GM23338 (cell line): ENCODE measurements at regions not wholly inside any gene's neighbourhood (a gene's known extent, or its start where the extent isn't known, plus 50 kb on each side); places are given as distances from the start of the nearest gene placed in this dataset.

Experiments used
- ATAC-seq: fragments of 200-7000 bp; cut with Tn5 transposase; 3 replicates; pipeline ENCODE4 v1.9.1; 2020
- DNase-seq: peaks from one replicate; pipeline ENCODE4 v3.0.0-alpha.2; 2015; ENCODE audit warnings: low spot score
- H2AFZ ChIP-seq: fragments of 200-600 bp; sonication (generic); 2 replicates; pipeline ENCODE4 v1.8.0; 2016; ENCODE audit warnings: antibody characterized with exemption, mild to moderate bottlenecking, moderate library complexity
- H3F3A ChIP-seq: fragments of 200-600 bp; sonication (generic); replicated peaks from 2 replicates; pipeline ENCODE4 v1.8.0; 2017; ENCODE audit warnings: antibody characterized with exemption, mixed run types, low read depth
- H3K27ac ChIP-seq: fragments of 200-600 bp; sonication (generic); 2 replicates; pipeline ENCODE4 v1.6.1; 2016; ENCODE audit warnings: low read depth
- H3K27me3 ChIP-seq: fragments of 200-600 bp; sonication (generic); 2 replicates; pipeline ENCODE4 v1.8.0; 2016; ENCODE audit warnings: mild to moderate bottlenecking, mixed run types, moderate library complexity; ENCODE audit not compliant: insufficient read depth
- H3K36me3 ChIP-seq: fragments of 200-600 bp; sonication (generic); 2 replicates; pipeline ENCODE4 v1.8.0; 2016; ENCODE audit warnings: mild to moderate bottlenecking; ENCODE audit not compliant: insufficient read depth
- H3K4me1 ChIP-seq: fragments of 200-600 bp; sonication (generic); 2 replicates; pipeline ENCODE4 v1.8.0; 2016; ENCODE audit warnings: mild to moderate bottlenecking, moderate library complexity; ENCODE audit not compliant: insufficient read depth
- H3K4me2 ChIP-seq: fragments of 200-600 bp; sonication (generic); 2 replicates; pipeline ENCODE4 v1.7.1; 2017; ENCODE audit warnings: mixed run types
- H3K4me3 ChIP-seq: fragments of 200-600 bp; sonication (generic); 2 replicates; pipeline ENCODE4 v1.6.1; 2016; ENCODE audit warnings: mixed run types
- H3K79me2 ChIP-seq: fragments of 200-600 bp; sonication (generic); replicated peaks from 2 replicates; pipeline ENCODE4 v1.8.0; 2017; ENCODE audit warnings: mild to moderate bottlenecking; ENCODE audit not compliant: insufficient read depth
- H3K9me2 ChIP-seq: fragments of 200-600 bp; sonication (generic); 2 replicates; pipeline ENCODE4 v1.8.0; 2017; ENCODE audit not compliant: insufficient read depth
- H4K20me1 ChIP-seq: fragments of 200-600 bp; sonication (generic); replicated peaks from 2 replicates; pipeline ENCODE4 v1.8.0; 2017; ENCODE audit warnings: mild to moderate bottlenecking; ENCODE audit not compliant: insufficient read depth
- H3K27ac Mint-ChIP-seq: 2 replicates; pipeline ENCODE4 v1.8.0; 2020; ENCODE audit warnings: inconsistent platforms, mild to moderate bottlenecking, moderate library complexity, mixed read lengths
- H3K27me3 Mint-ChIP-seq: 3 replicates; pipeline ENCODE4 v1.8.0; 2022; ENCODE audit warnings: low read depth, mild to moderate bottlenecking, moderate library complexity, mixed read lengths, inconsistent platforms; ENCODE audit not compliant: insufficient read depth, poor library complexity
- H3K36me3 Mint-ChIP-seq: 3 replicates; pipeline ENCODE4 v1.8.0; 2021; ENCODE audit warnings: low read depth, mild to moderate bottlenecking, inconsistent platforms, moderate library complexity, mixed read lengths
- H3K4me1 Mint-ChIP-seq: 3 replicates; pipeline ENCODE4 v1.8.0; 2020; ENCODE audit warnings: mild to moderate bottlenecking, inconsistent platforms, mixed read lengths
- H3K4me3 Mint-ChIP-seq: 3 replicates; pipeline ENCODE4 v1.8.0; 2021; ENCODE audit warnings: moderate library complexity, mild to moderate bottlenecking, inconsistent platforms, mixed read lengths
- H3K9me3 Mint-ChIP-seq: 3 replicates; pipeline ENCODE4 v1.8.0; 2020; ENCODE audit warnings: moderate library complexity, mild to moderate bottlenecking, inconsistent platforms, mixed read lengths
- CREB1 ChIP-seq: fragments of 250-450 bp; sonication (Bioruptor Pico); IDR thresholded peaks from 2 replicates; pipeline ENCODE4 v1.5.0; 2020; ENCODE audit warnings: low read depth, mild to moderate bottlenecking, moderate library complexity
- EZH2 ChIP-seq: fragments of 200-600 bp; sonication (generic); IDR thresholded peaks from one replicate; pipeline ENCODE4 v1.8.0; 2017; ENCODE audit warnings: antibody characterized with exemption, mild to moderate bottlenecking, low read depth; ENCODE audit not compliant: unreplicated experiment
- EZH2phosphoT487 ChIP-seq: fragments of 200-600 bp; sonication (generic); IDR thresholded peaks from one replicate; pipeline ENCODE4 v1.8.1; 2018; ENCODE audit warnings: antibody characterized with exemption; ENCODE audit not compliant: unreplicated experiment
- JUNB ChIP-seq: IDR thresholded peaks from one replicate; pipeline ENCODE4 v1.6.1; 2016; ENCODE audit warnings: antibody characterized with exemption; ENCODE audit not compliant: unreplicated experiment
- NANOG ChIP-seq: IDR thresholded peaks from 2 replicates; pipeline ENCODE4 v1.6.1; 2016; ENCODE audit warnings: antibody characterized with exemption, borderline replicate concordance
- POLR2AphosphoS5 ChIP-seq: IDR thresholded peaks from 2 replicates; pipeline ENCODE4 v1.6.1; 2016; ENCODE audit warnings: antibody characterized with exemption, low read depth
- STAT1 ChIP-seq: IDR thresholded peaks from one replicate; pipeline ENCODE4 v1.6.1; 2016; ENCODE audit warnings: antibody characterized with exemption; ENCODE audit not compliant: unreplicated experiment
- ZNF114 ChIP-seq: fragments of 250-450 bp; sonication (Bioruptor Pico); IDR thresholded peaks from 2 replicates; pipeline ENCODE4 v1.5.0; 2020; ENCODE audit warnings: mild to moderate bottlenecking, moderate library complexity
- ZNF331 ChIP-seq: fragments of 250-450 bp; sonication (Bioruptor Pico); IDR thresholded peaks from 2 replicates; pipeline ENCODE4 v1.5.0; 2020; ENCODE audit warnings: low read depth, mild to moderate bottlenecking, moderate library complexity
- TF ChIP-seq, protein P1 (sequence below): fragments of 250-450 bp; sonication (Bioruptor Pico); IDR thresholded peaks from 2 replicates; pipeline ENCODE4 v1.5.0; 2020; ENCODE audit warnings: mild to moderate bottlenecking, moderate library complexity
- TF ChIP-seq, protein P2 (sequence below): IDR thresholded peaks from 2 replicates; pipeline ENCODE4 v1.6.1; 2016; ENCODE audit warnings: antibody characterized with exemption
- TF ChIP-seq, protein P3 (sequence below), 2 experiments: fragments of 200-600 bp in 1 of 2; sonication (generic) in 1 of 2; conservative IDR thresholded peaks; 2 replicates each; pipeline versions ENCODE4 v1.5.1 to v1.6.1; 2016 to 2017; ENCODE audit warnings: antibody characterized with exemption in 2 of 2, low read depth in 2 of 2, mild to moderate bottlenecking in 2 of 2, moderate library complexity in 1 of 2

DNA sequence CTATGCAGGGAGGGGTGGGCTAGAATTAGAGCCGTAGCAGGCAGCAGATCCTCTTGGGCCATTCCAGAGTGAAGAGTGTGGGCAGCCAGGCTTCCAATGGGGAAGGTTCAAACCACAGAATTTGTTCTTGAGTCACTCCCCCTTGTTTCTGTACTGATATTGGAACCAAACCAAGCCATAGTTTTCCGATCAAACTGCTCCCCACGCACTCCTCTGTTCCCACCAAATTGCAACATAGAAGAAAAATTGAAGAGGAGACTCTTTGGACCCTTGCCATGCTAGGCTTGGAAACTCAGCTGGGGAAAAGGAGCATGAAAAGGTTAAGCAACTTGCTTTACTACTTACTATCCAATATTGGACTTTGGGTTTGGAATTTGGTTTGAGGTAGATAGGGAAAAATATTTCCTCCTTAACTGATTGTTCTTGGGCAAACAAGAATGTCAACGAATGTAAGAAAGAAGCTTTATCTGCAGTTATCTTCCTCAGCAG lies 165.8 kb upstream of the NR3C1 start (continued):
- TF ChIP-seq, protein P1, sequence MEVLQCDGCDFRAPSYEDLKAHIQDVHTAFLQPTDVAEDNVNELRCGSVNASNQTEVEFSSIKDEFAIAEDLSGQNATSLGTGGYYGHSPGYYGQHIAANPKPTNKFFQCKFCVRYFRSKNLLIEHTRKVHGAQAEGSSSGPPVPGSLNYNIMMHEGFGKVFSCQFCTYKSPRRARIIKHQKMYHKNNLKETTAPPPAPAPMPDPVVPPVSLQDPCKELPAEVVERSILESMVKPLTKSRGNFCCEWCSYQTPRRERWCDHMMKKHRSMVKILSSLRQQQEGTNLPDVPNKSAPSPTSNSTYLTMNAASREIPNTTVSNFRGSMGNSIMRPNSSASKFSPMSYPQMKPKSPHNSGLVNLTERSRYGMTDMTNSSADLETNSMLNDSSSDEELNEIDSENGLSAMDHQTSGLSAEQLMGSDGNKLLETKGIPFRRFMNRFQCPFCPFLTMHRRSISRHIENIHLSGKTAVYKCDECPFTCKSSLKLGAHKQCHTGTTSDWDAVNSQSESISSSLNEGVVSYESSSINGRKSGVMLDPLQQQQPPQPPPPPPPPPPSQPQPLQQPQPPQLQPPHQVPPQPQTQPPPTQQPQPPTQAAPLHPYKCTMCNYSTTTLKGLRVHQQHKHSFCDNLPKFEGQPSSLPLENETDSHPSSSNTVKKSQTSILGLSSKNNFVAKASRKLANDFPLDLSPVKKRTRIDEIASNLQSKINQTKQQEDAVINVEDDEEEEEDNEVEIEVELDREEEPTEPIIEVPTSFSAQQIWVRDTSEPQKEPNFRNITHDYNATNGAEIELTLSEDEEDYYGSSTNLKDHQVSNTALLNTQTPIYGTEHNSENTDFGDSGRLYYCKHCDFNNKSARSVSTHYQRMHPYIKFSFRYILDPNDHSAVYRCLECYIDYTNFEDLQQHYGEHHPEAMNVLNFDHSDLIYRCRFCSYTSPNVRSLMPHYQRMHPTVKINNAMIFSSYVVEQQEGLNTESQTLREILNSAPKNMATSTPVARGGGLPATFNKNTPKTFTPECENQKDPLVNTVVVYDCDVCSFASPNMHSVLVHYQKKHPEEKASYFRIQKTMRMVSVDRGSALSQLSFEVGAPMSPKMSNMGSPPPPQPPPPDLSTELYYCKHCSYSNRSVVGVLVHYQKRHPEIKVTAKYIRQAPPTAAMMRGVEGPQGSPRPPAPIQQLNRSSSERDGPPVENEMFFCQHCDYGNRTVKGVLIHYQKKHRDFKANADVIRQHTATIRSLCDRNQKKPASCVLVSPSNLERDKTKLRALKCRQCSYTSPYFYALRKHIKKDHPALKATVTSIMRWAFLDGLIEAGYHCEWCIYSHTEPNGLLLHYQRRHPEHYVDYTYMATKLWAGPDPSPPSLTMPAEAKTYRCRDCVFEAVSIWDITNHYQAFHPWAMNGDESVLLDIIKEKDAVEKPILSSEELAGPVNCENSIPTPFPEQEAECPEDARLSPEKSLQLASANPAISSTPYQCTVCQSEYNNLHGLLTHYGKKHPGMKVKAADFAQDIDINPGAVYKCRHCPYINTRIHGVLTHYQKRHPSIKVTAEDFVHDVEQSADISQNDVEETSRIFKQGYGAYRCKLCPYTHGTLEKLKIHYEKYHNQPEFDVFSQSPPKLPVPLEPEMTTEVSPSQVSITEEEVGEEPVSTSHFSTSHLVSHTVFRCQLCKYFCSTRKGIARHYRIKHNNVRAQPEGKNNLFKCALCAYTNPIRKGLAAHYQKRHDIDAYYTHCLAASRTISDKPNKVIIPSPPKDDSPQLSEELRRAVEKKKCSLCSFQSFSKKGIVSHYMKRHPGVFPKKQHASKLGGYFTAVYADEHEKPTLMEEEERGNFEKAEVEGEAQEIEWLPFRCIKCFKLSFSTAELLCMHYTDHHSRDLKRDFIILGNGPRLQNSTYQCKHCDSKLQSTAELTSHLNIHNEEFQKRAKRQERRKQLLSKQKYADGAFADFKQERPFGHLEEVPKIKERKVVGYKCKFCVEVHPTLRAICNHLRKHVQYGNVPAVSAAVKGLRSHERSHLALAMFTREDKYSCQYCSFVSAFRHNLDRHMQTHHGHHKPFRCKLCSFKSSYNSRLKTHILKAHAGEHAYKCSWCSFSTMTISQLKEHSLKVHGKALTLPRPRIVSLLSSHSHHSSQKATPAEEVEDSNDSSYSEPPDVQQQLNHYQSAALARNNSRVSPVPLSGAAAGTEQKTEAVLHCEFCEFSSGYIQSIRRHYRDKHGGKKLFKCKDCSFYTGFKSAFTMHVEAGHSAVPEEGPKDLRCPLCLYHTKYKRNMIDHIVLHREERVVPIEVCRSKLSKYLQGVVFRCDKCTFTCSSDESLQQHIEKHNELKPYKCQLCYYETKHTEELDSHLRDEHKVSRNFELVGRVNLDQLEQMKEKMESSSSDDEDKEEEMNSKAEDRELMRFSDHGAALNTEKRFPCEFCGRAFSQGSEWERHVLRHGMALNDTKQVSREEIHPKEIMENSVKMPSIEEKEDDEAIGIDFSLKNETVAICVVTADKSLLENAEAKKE (CRISPR knock-in tag): no peak
- TF ChIP-seq JUNB: no peak
- TF ChIP-seq EZH2phosphoT487: no peak
- no peak for TF ChIP-seq ZNF114 (CRISPR knock-in tag)

- H3K9me2 ChIP-seq: no peaks in the 10 kb centered on the region
- no peak overlapping the region for H3K27ac ChIP-seq
- Mint-ChIP-seq H3K36me3 (no peaks in the 10 kb centered on the region), H3K27me3 (peaks cover under 1% of the 10 kb centered on the region), H3K4me3 (no peak overlapping the region), H3K4me1 (no peaks in the 10 kb centered on the region), H3K27ac (no peak overlapping the region), H3K9me3 (no peaks in the 10 kb centered on the region)
- no peaks in the 10 kb centered on the region for H3K4me1 ChIP-seq
- H3F3A ChIP-seq: no peaks in the 10 kb centered on the region
- no peaks in the 10 kb centered on the region for H4K20me1 ChIP-seq
- no peaks in the 10 kb centered on the region for H3K27me3 ChIP-seq
- H2AFZ ChIP-seq: no peak overlapping the region
- no peak overlapping the region for H3K4me3 ChIP-seq
- DNase-seq (no peak), ATAC-seq (no peak)
- H3K79me2 ChIP-seq: no peaks in the 10 kb centered on the region
- H3K36me3 ChIP-seq: no peaks in the 10 kb centered on the region
- H3K4me2 ChIP-seq: no peak overlapping the region
- TF ChIP-seq CREB1 (CRISPR knock-in tag): no peak
- no peak for TF ChIP-seq STAT1
- TF ChIP-seq JUNB: no peak
- TF ChIP-seq, protein P2, sequence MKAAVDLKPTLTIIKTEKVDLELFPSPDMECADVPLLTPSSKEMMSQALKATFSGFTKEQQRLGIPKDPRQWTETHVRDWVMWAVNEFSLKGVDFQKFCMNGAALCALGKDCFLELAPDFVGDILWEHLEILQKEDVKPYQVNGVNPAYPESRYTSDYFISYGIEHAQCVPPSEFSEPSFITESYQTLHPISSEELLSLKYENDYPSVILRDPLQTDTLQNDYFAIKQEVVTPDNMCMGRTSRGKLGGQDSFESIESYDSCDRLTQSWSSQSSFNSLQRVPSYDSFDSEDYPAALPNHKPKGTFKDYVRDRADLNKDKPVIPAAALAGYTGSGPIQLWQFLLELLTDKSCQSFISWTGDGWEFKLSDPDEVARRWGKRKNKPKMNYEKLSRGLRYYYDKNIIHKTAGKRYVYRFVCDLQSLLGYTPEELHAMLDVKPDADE: no peak
- TF ChIP-seq, protein P3, sequence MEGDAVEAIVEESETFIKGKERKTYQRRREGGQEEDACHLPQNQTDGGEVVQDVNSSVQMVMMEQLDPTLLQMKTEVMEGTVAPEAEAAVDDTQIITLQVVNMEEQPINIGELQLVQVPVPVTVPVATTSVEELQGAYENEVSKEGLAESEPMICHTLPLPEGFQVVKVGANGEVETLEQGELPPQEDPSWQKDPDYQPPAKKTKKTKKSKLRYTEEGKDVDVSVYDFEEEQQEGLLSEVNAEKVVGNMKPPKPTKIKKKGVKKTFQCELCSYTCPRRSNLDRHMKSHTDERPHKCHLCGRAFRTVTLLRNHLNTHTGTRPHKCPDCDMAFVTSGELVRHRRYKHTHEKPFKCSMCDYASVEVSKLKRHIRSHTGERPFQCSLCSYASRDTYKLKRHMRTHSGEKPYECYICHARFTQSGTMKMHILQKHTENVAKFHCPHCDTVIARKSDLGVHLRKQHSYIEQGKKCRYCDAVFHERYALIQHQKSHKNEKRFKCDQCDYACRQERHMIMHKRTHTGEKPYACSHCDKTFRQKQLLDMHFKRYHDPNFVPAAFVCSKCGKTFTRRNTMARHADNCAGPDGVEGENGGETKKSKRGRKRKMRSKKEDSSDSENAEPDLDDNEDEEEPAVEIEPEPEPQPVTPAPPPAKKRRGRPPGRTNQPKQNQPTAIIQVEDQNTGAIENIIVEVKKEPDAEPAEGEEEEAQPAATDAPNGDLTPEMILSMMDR (conservative IDR thresholded peaks at IDR 0.05; ENCODE audit: low read depth in 2 of 2): no peak
- TF ChIP-seq ZNF331: no peak
- TF ChIP-seq NANOG: no peak
- no peak for TF ChIP-seq POLR2AphosphoS5
- TF ChIP-seq EZH2: no peak
- no peak for TF ChIP-seq EZH2phosphoT487
These were observed 164.4 kb upstream of the NR3C1 start for GRCh38 chr5:143567583-143568504.
